Activated naive CD4-positive, alpha-beta T cell (primary cell): ENCODE measurements at regions not wholly inside any gene's neighbourhood (a gene's known extent, or its start where the extent isn't known, plus 50 kb on each side); places are given as distances from the start of the nearest gene placed in this dataset.

ENCODE experiments used
- DNase-seq, 4 experiments: peaks; one replicate each; lab custom pipeline; 2025; lab: John Stamatoyannopoulos, UW

DNA sequence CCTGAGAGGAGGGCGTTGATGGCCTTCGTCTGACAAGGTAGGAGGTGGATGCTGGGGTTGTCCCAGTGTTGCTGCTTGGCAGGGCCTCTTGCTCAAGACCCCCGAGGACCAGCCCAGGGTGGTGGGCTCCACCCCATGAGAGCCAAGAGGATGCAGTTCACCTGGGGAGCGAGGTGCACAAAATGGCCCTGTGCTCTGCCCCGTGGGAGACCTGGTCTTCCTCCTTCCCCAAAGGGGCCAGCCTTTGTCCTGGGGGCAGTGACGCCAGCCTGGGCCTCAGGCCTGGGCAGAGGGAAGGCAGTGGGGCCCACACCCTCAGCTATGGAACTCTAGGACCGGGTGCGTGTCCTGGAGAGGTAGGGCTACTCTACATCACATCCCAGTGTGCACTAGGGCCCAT is 1233.3 kb downstream of the TBC1D22A start:
- no peak for DNase-seq

DNA sequence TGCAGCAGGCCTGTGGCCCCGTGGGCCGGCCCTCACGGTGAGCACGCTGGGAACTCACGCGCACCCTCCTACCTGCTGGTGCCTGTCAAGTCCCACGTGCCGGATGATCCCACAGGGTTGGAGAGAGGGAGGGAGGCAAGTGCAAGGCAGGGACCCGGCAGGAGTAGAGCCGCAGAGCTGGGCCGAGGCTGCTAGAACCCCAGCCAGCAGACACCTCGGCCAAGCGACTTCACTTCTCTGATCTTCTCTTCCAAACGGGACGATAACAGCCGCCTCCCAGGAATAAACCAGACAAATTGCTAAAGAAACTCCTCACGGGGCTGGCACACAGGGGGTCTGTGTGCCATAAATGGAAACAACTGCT is 1232.8 kb downstream of the TBC1D22A start:
- no peak for DNase-seq

DNA sequence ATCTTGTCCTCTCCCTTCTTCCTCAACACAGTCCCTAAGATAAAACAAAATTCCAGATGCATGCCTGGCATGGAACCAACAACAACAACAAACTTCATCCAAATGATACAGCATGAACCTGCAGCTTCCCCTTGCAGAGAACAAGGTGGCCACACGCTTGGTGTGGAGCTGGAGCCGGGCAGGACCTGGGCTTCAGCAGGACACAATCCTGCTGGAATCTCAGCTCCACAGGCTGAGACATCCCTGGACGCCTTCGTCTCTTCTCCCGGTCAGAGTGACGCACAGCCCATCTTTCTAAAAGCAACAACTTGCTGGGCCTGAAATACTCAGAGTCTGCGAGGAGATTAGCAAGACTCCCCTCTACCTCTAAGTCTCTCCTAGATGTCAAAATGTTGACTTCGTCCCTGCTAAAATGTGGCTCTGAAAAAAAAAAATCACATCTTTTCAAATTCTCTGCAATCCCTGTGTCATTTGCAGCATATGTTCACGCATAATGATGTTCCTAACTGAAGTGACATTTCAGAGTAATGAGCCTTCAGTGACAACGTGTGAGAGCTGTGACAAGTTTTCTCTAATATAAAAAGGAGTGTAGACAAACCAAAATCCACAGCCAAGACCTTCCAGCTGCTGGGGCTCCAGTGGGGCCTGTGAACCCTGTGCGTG is 1232.3 kb downstream of the TBC1D22A start:
- DNase-seq = no peak

DNA sequence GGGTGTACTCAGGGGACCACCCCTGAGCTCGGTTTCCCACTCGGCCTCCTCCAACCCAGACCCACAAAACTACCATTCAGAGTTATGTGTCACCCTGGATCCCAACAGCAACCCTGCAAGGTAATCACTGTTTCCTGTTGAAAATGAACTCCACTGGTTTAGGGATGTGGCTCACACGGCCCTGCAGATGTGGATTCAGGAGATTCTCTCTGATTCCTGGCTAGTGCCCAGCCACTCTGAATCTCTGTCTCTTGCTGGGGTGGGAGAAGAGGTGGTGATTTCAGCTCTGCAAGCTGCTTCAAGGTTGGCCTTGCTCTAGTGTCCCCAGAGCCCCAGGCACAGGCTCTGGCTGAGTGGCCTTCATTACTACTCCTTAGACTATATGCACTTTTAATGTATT is 1231.6 kb downstream of the TBC1D22A start:
- no peak for DNase-seq

DNA sequence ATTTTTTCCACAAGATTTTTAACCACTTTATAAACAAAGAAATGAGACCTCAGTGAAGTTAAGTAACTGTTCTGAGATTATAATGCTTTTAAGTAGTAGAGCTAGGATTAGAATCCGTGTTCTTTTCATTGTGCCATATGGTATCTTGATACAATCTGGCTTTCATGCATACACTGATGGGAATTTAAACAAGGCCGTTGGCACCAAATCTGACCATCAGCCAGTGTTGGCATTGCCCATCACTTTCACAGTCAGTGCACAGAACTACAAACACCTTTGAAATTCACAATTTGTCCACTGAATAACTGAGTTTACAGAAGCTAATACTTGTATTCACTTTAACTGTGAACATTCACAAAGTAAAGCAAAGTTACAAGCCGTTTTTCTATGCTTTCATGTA is 1228.0 kb downstream of the TBC1D22A start:
- no peak for DNase-seq

DNA sequence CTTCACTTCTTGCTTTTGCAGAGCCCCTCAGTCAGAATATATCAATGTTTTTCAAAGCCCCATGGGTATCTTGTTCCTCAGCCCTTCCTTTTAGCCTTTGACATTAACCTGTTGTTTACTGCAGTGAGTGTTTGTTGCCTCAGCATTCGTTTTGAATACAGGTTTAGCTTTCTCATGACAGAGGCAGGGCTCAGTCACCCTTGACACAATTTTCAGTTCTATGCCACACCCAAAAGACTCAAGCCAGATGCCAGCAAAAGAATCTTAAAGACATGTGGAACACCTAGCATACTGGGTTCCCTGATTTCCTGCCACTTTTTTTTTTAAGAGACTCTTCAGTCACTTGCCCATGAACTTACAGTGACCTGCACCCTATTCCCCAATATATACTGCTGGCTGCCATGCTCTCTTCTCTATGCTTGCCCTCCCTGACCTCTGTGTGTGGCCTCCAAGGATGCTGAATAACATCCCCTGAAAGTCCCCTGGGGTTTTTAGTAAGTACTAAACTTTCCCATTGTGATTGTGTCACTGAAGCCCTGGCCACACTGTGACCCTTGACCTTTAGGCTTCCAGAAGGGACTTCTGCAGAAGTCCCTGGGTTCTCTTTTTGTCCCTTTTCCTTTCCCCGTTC is 1225.5 kb downstream of the TBC1D22A start:
- no peak for DNase-seq

DNA sequence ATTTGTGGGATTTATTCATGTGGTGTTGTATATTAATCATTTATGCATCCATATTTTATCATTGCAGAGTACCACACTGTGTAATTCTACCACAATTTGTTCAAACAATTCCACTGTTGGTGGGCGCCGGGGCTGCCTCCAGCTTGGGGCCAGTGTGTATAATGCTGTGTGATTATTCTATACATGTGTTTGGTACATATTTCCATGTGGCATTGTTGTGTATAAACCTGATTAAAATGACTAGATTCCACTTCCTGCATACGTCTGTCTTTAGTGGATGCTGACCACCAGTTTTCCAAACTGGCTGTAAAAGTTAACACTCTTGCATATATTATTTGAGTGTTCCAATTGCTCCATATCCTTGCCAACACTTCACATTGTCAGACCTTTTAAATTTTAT is 1213.8 kb downstream of the TBC1D22A start:
- no peak for DNase-seq

DNA sequence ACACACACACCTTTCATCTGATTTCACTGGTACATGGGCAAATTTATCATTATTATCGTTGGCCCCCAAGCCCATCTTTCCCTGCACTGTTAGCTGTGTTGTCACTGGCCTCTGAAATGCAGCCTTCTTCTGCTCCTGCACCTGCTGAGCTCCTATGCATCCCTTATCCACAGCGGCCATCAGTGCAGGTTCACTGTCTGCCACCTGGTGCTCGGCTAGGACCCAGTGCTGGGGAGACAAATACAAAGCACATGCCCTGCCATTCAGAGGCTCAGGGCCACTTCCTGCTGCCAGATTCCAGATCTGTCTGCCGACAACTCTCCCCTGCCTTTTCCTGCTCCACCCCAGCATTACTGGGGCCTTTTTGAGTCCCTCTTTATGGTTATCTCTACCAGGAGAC is 1205.4 kb downstream of the TBC1D22A start:
- DNase-seq = no peak

DNA sequence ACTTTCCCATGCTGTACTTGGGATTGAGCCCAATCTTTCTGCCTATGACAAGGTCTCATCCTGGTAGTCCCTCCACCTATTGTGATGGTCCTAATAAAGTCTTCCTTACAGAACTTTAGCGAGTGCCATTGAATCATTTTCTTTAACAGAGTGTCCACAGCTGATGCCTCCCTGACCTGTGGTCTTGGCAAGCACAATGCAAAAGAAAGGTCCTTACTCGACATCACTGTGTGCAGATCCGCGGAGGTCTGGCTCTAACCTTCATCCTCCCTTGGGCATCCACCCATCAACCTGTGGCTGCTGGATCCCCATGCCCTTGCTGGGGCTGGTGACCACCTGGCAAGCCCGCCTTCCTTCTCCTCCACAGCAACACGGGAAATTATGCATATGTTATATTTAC is 1203.9 kb downstream of the TBC1D22A start:
- DNase-seq = no peak

DNA sequence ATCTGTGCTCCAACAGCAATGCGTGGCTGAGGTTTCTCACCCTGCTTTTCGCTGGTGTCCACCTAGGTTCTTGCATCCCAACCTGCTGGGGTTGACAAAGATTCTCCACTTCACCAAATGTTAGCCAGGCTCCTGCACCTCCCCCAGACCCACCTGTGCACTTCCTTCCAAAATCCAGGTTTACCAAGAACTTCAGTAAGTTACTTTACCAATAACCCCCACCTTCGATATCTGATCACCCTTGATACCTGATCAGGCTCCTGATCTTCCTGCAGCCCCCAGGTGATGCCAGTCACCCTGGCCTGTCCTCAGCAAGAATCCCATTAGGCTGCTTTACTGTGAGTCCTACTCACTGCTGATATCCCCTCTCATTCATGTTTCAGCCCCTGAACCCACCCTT is 1203.4 kb downstream of the TBC1D22A start:
- no peak for DNase-seq

DNA sequence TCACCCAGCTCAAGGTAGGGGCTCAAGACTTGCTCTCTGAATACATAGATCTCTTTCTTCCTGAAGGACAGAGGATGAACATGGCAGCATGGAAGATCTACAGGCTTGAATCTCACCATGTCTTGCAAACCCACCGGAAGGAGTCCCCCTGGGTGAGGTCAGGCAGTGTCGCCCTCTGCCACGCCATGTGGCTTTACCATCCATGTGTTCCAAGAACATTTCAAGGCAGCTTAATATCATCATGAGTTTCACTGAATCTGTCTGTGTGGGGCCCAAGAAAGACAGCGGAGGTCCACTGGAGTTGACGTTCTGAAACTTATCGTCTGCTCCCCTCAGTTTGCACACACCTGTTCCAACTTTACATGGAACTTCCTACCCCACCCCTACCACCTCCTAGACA is 1202.6 kb downstream of the TBC1D22A start:
- no peak for DNase-seq

DNA sequence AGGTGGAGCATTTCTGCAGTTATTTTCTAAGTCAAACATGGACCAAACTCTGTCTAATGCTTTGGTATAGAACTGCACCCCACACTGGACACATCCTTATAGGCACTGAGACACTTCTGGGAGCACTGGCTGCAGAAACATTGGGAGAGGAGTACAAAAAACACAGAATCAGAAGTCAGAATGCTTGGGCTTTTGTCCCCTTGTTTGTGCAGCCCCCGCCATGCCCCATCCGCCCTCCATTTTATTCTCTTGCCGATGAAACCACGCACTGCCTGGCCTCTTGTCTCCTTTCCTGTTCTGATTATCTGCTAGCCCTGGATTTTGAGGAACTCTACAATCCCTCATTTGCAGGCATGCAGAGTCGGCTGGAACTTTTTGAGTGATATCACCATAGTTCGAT is 1201.2 kb downstream of the TBC1D22A start:
- DNase-seq = no peak

DNA sequence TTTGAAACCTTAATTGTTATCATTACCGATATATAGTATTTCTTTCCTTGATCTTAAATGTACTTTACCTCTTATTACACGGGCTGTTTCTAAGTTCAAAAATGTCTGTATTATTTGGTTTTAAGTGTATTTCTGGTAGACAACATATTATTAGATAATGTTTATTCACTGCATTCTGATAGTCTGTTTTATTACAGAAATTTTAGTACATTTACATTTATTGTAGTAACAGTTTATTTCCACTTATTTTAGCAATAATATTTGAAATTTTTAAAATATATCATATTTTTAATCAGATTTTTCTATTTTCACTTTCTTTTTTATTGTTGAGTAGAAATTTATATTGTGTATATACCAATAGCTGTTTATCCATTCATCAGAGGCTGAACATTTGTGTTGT is 1195.2 kb downstream of the TBC1D22A start:
- DNase-seq = no peak

DNA sequence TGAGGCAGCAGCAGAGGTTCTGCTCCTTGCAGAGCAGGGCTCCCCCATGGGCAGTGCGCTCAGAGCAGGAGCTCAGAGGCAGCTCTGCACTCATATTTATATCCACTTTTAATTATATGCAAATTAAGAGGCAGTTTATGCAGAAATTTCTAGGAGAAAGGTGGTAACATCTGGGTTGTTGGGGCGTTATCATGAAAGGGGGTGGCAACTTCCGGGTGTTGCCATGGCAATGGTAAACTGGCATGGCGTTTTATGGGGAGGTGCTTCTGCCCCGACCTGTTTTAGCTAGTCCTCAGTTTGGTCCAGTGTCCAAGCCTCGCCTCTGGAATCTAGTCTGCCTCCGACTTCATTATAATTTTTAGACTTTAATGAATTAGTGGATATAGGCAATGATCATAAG is 1191.7 kb downstream of the TBC1D22A start:
- DNase-seq = no peak

DNA sequence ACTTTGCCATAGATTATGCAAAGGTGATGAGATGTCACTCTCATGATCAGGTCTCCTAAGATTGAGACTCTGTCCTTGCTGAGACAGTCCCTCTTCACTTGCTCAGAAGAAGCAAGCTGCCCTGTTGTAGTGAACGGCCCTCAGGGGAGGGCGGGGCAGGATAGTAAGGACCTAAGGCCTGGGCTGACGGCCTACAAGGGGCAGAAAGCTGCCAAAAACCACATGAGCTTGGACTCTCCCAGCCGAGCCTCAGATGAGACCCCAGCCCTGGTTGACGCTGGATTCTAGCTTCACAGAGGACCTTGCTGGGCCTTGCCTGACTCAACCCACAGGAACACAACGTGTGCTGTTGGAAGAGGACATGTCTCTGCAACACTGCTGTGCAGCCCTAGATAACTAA is 1182.5 kb downstream of the TBC1D22A start:
- no peak for DNase-seq

DNA sequence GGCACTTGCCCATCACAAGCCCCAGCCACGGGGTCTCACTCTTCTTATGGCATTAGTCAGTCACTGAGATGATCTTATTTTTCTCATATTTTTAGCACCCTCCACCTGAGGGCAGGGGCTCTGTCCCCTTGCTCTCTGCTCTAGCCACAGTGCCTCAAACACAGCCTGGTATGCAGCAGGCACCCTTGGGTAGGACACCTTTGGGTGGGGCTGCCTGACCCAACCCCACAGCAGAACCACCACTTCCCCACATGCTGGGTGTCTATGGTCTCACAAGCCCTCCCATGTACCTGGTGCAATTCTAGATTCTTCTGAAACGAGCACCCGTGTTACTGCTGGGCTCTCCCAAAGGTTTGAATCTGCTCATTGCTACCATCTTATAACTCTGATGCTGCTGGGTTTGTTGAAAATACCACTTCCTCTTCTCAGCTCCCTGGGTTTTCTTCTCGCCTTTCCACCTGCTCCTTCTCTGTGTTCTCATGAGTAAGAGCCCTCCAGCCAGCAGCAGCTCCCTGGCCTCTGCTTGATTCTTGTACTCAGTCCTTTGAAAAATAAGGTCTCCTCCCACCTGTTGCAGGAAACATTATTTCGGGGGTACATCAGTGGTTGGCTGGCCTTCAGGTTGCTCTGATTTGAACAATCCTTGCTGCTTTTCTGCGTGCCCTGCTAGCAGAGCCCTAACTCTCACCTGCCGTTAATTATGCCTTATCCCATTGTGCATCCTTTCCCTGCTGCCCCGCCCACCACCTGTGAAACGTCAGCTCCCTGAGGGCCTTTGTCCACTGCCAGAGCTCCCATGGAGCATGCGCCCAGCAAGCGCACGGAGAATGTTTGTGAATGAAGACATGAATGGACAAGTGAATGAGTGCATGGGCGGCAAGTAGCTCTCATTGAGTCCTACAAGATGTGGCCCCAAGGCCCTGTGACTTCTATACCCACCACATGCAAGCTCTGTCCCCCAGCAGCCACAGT is 1181.6 kb downstream of the TBC1D22A start:
- DNase-seq = no peak

DNA sequence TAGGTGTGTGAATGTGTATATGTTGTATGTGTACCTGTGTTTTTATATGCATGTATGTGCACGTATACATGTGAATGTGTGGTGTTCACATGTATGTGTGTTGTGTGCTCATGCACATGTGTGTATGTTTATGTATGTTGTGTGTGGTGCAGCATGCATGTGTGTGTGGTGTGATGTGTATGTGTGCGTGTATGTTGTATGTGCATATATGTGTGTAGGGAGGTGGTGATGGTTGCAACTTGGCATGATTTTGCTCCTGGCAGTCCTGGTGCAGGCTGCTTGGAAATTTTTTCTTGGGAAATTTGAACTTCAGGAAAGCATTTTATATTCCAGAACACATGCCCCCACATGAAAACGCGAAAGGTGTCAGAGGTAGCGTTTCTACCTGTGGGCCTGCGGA is 1177.8 kb downstream of the TBC1D22A start:
- DNase-seq = no peak

DNA sequence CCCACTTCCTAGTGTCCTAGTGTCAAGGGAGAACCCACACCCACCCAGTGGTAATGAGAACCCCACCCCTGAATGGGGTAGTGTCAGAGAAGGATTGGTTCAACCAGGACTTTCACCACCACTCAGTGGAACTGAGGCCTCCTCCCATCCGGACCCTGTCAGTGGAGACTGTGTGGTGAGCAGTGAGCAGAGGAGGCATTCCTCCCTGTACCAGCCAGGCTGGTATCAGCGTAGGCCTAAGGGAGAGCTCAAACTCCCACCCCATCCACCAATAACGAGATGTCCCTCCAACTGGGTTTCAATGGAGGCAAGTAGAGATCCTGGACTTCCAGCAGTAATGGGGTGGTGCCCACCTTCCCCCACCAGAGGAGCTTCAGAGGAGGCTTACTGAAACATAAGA is 1171.4 kb downstream of the TBC1D22A start:
- DNase-seq = no peak

DNA sequence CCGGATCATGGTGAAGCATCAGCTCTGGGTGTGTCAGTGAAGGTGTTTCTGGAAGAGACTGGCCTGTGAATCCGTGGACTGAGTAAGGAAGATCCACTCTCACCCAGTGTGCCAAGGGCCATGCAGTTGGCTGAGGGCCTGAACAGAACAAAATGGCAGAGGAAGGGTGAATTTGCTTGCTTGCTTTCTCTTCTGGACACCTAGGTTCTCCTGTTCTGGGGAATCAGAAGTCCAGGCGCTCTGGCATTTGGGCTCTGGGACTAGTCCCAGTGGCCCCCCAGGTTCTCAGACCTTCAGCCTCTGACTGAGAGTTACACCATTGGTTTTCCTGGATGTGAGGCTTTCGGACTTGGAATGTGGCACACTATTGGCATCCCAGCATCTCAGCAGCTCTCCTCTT is 1170.8 kb downstream of the TBC1D22A start:
- DNase-seq = no peak

DNA sequence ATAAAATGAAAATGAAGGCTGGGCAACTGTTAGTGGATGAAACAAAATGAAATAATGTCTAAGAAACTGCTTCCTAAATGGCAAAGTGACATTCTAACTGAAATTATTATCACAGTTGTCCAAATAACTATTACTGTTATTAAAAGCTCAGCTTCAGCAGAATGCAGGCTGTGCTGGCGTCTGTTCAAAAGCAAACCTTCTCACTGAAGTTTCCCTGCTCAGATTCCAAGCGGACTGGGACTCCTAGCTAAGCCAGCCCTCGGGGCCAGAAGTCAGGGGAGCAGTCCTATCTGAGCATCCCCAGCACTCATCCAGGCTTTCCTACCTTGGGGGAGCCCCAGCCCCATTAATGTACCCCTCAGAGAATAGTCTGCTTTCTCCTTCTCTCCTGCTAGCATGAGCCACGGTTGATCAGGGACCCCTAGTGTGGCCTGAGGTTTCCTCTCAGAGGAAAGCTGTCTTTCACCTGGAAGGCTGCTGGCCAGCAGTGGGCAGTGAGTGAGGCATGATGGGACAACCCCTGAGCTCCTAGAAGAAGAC is 1167.3 kb downstream of the TBC1D22A start:
- no peak for DNase-seq

DNA sequence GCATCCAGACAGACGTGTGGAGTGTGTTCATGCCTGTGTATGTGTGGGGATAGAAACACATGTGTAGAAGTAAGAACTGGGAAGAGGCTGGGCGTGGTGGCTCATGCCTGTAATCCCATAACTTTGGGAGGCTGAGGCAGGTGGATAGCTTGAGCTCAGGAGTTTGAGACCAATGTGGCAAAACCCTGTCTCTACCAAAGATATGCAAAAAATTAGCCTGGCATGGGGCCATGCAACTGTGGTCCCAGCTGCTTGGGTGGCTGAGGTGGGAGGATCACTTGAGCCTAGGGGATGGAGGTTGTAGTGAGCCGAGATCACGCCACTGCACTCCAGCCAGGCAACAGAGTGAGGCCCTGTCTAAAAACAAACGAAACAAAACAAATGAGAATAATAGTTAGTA is 1166.6 kb downstream of the TBC1D22A start:
- DNase-seq = no peak

DNA sequence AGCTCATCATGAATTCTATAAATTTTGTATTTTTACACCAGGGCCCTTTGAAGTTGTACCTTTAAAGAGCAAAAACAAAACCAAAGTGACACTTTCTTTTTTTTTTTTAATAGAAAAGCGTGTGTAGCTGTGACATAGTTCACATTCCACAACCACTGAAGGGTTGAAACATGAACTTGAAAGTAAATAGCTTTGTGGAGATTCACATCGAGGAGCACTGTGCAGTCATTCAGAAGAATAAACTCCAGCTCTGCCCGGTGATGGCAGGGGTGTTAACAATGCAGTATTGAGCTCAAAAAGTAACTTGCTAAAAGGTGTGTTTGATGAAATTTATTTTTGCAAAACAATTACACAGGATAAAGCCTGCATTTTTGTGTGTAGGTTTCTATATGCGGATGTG is 1166.2 kb downstream of the TBC1D22A start:
- DNase-seq = no peak
